ENCODE measurements at regions not wholly inside any gene's neighbourhood (a gene's known extent, or its start where the extent isn't known, plus 50 kb on each side); places are given as distances from the start of the nearest gene placed in this dataset.
"Not testable (repeated sequence)": the region's sequence is repeated elsewhere in the genome, so short reads cannot be mapped to it uniquely, and the experiment has no call there.

GRCh38 chr5:21484498-21484889 lies 1368.7 kb downstream of the CDH12 start:
- not testable (repeated sequence) for H3K4me3 ChIP-seq (ENCODE audit: low read length in 2 of 2); H3K27ac ChIP-seq (ENCODE audit: low read length); H3K36me3 ChIP-seq (ENCODE audit: control insufficient read depth in 2 of 2, insufficient read depth in 2 of 2, low read length in 2 of 2); H3K9ac ChIP-seq (ENCODE audit: low read length in 2 of 2); H3K4me1 ChIP-seq (ENCODE audit: control insufficient read depth, insufficient read depth, low read length); H3K9me3 ChIP-seq (ENCODE audit: control insufficient read depth in 2 of 2, low read length in 2 of 2); H3K27me3 ChIP-seq (ENCODE audit: control insufficient read depth in 1 of 2, insufficient read depth in 2 of 2, low read length in 2 of 2)

DNA sequence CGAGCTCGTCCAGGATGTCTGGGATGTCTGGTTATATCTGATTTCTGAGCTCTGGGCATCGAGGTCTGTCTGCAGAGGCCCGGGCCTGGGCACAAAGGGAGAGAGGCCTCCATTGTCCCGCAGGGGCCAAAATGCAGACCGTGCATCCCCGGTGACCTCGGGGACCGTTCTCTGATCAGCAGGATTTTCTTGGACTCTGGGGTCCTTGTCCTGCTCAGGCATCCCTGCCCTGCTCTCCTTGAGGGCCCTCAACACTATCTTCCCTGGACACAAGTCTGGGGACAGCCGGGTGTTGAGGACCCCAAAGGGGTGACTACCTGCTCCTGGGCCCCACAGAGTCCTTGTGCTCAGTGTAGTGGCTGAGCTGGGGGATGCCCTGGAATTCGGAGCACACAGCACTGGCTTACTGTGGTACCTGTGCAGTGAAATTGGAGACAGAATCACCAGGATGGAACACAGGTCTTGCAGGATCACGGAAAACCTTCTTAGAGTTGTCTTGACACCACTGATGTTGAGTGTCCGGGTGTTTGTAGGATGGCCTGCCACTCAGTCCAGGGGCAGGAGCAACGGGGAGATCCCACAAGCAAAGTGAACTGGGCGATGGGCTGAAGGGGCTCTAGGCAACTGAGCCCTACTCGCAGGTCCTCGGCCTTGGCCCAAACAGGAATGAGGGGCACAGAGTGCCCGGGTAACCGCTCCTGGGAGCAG lies 1369.2 kb downstream of the CDH12 start:
- not testable (repeated sequence) for H3K27me3 ChIP-seq (ENCODE audit: control insufficient read depth in 1 of 2, insufficient read depth in 2 of 2, low read length in 2 of 2); H3K9ac ChIP-seq (ENCODE audit: low read length in 2 of 2); H3K4me3 ChIP-seq (ENCODE audit: low read length in 2 of 2); H3K4me1 ChIP-seq (ENCODE audit: control insufficient read depth, insufficient read depth, low read length); H3K27ac ChIP-seq (ENCODE audit: low read length); H3K36me3 ChIP-seq (ENCODE audit: control insufficient read depth in 2 of 2, insufficient read depth in 2 of 2, low read length in 2 of 2); H3K9me3 ChIP-seq (ENCODE audit: control insufficient read depth in 2 of 2, low read length in 2 of 2)

GRCh38 chr5:21482983-21483650 lies 1370.0 kb downstream of the CDH12 start:
- H3K27me3 ChIP-seq (ENCODE audit: control insufficient read depth in 1 of 2, insufficient read depth in 2 of 2, low read length in 2 of 2); H3K27ac ChIP-seq (ENCODE audit: low read length); H3K4me1 ChIP-seq (ENCODE audit: control insufficient read depth, insufficient read depth, low read length); H3K9ac ChIP-seq (ENCODE audit: low read length in 2 of 2); H3K4me3 ChIP-seq (ENCODE audit: low read length in 2 of 2); H3K9me3 ChIP-seq (ENCODE audit: control insufficient read depth in 2 of 2, low read length in 2 of 2); H3K36me3 ChIP-seq (ENCODE audit: control insufficient read depth in 2 of 2, insufficient read depth in 2 of 2, low read length in 2 of 2): not testable (repeated sequence)

DNA sequence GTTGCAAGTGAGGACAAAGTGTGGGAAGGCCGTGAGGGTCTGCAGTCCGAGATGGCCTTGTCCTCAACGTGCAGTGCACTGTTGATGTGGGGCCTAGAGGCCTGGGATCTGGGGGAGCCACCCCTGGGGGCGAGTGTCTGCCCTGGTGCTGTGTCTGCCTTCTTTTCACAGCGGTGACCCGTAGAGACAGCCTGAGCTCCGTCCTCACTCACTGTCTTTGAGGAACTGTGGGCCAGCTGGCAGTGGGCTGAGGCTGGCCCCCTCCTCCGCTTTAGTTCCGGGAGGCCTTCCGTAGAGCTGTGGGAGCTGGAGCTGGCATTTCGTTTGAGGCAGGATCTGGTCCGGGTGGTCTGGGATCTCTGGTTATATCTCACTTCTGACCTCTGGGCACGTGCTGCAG lies 1370.6 kb downstream of the CDH12 start:
- not testable (repeated sequence) for H3K36me3 ChIP-seq (ENCODE audit: control insufficient read depth in 2 of 2, insufficient read depth in 2 of 2, low read length in 2 of 2); H3K27me3 ChIP-seq (ENCODE audit: control insufficient read depth in 1 of 2, insufficient read depth in 2 of 2, low read length in 2 of 2); H3K4me1 ChIP-seq (ENCODE audit: control insufficient read depth, insufficient read depth, low read length); H3K27ac ChIP-seq (ENCODE audit: low read length); H3K9me3 ChIP-seq (ENCODE audit: control insufficient read depth in 2 of 2, low read length in 2 of 2); H3K4me3 ChIP-seq (ENCODE audit: low read length in 2 of 2); H3K9ac ChIP-seq (ENCODE audit: low read length in 2 of 2)

GRCh38 chr5:21481320-21482270 lies 1371.5 kb downstream of the CDH12 start:
- H3K36me3 ChIP-seq (ENCODE audit: control insufficient read depth in 2 of 2, insufficient read depth in 2 of 2, low read length in 2 of 2); H3K9ac ChIP-seq (ENCODE audit: low read length in 2 of 2); H3K9me3 ChIP-seq (ENCODE audit: control insufficient read depth in 2 of 2, low read length in 2 of 2); H3K4me3 ChIP-seq (ENCODE audit: low read length in 2 of 2); H3K27ac ChIP-seq (ENCODE audit: low read length); H3K4me1 ChIP-seq (ENCODE audit: control insufficient read depth, insufficient read depth, low read length); H3K27me3 ChIP-seq (ENCODE audit: control insufficient read depth in 1 of 2, insufficient read depth in 2 of 2, low read length in 2 of 2): not testable (repeated sequence)

DNA sequence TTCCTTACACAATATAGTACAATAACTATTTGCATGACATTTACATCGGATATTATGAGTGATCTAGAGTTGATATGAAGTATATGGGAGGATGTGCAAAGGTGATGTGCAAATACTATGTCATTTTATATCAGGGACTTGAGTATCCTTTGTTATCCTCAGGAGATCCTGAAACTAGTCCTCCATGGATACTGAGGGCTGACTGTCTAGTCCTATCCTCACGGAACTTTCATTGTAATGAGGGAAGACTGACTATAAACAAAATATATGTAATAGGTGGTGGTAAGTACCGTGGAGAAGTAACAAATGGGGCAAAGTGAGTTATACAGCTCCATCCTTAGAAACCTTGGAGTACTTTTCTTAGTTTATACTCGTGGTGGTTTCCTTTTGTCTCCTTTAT lies 1373.1 kb downstream of the CDH12 start:
- H3K9ac ChIP-seq (ENCODE audit: low read length in 2 of 2); H3K36me3 ChIP-seq (ENCODE audit: control insufficient read depth in 2 of 2, insufficient read depth in 2 of 2, low read length in 2 of 2); H3K27me3 ChIP-seq (ENCODE audit: control insufficient read depth in 1 of 2, insufficient read depth in 2 of 2, low read length in 2 of 2); H3K4me1 ChIP-seq (ENCODE audit: control insufficient read depth, insufficient read depth, low read length); H3K9me3 ChIP-seq (ENCODE audit: control insufficient read depth in 2 of 2, low read length in 2 of 2); H3K27ac ChIP-seq (ENCODE audit: low read length); H3K4me3 ChIP-seq (ENCODE audit: low read length in 2 of 2): not testable (repeated sequence)

GRCh38 chr5:21473981-21474380 lies 1379.2 kb downstream of the CDH12 start:
- not testable (repeated sequence) for H3K27ac ChIP-seq (ENCODE audit: low read length); H3K36me3 ChIP-seq (ENCODE audit: control insufficient read depth in 2 of 2, insufficient read depth in 2 of 2, low read length in 2 of 2); H3K4me3 ChIP-seq (ENCODE audit: low read length in 2 of 2); H3K27me3 ChIP-seq (ENCODE audit: control insufficient read depth in 1 of 2, insufficient read depth in 2 of 2, low read length in 2 of 2); H3K4me1 ChIP-seq (ENCODE audit: control insufficient read depth, insufficient read depth, low read length); H3K9ac ChIP-seq (ENCODE audit: low read length in 2 of 2); H3K9me3 ChIP-seq (ENCODE audit: control insufficient read depth in 2 of 2, low read length in 2 of 2)

- H3K27me3 ChIP-seq (ENCODE audit: control insufficient read depth in 1 of 2, insufficient read depth in 2 of 2, low read length in 2 of 2); H3K36me3 ChIP-seq (ENCODE audit: control insufficient read depth in 2 of 2, insufficient read depth in 2 of 2, low read length in 2 of 2); H3K4me1 ChIP-seq (ENCODE audit: control insufficient read depth, insufficient read depth, low read length); H3K9me3 ChIP-seq (ENCODE audit: control insufficient read depth in 2 of 2, low read length in 2 of 2); H3K4me3 ChIP-seq (ENCODE audit: low read length in 2 of 2); H3K27ac ChIP-seq (ENCODE audit: low read length); H3K9ac ChIP-seq (ENCODE audit: low read length in 2 of 2): not testable (repeated sequence)
Measured at GRCh38 chr5:21473436-21473835, 1379.7 kb downstream of the CDH12 start.

GRCh38 chr5:21471691-21472090 lies 1381.5 kb downstream of the CDH12 start:
- not testable (repeated sequence) for H3K27ac ChIP-seq (ENCODE audit: low read length); H3K27me3 ChIP-seq (ENCODE audit: control insufficient read depth in 1 of 2, insufficient read depth in 2 of 2, low read length in 2 of 2); H3K9me3 ChIP-seq (ENCODE audit: control insufficient read depth in 2 of 2, low read length in 2 of 2); H3K9ac ChIP-seq (ENCODE audit: low read length in 2 of 2); H3K4me3 ChIP-seq (ENCODE audit: low read length in 2 of 2); H3K4me1 ChIP-seq (ENCODE audit: control insufficient read depth, insufficient read depth, low read length); H3K36me3 ChIP-seq (ENCODE audit: control insufficient read depth in 2 of 2, insufficient read depth in 2 of 2, low read length in 2 of 2)

DNA sequence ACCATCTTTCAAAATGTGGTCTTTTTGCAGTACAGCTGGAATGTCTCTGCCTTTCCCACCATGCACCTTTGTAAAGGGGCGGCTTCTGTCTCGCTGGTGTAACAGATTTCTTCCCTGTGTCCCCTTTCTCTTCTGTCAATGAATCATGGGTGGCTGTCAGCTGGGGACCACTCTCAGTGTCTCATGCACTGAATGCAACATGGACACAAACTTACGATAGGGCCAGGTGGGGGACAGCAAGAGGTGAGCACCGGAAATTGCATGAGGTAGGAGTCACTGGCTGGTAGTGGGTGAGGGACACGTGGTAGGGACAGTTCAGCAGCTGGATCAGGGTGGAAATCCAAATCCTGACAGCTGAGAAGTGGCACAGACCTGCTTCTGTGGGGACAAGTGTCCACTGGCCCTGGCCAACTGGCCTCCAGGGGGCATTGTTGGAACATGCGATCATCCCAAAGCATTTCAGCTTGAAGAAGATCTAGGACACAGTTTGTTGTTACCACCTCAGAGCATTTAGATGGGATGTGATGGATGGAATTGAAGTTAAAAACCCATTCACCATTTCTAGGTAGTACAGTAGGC lies 1383.5 kb downstream of the CDH12 start:
- not testable (repeated sequence) for H3K27me3 ChIP-seq (ENCODE audit: control insufficient read depth in 1 of 2, insufficient read depth in 2 of 2, low read length in 2 of 2); H3K36me3 ChIP-seq (ENCODE audit: control insufficient read depth in 2 of 2, insufficient read depth in 2 of 2, low read length in 2 of 2); H3K9ac ChIP-seq (ENCODE audit: low read length in 2 of 2); H3K4me1 ChIP-seq (ENCODE audit: control insufficient read depth, insufficient read depth, low read length); H3K4me3 ChIP-seq (ENCODE audit: low read length in 2 of 2); H3K27ac ChIP-seq (ENCODE audit: low read length); H3K9me3 ChIP-seq (ENCODE audit: control insufficient read depth in 2 of 2, low read length in 2 of 2)

Measured in stomach smooth muscle (tissue), 2 donors.